HG02970 (cell line): ENCODE measurements at regions not wholly inside any gene's neighbourhood (a gene's known extent, or its start where the extent isn't known, plus 50 kb on each side); places are given as distances from the start of the nearest gene placed in this dataset.
"Not testable (repeated sequence)": the region's sequence is repeated elsewhere in the genome, so short reads cannot be mapped to it uniquely, and the experiment has no call there.

Experiments
- ATAC-seq: cut with Tn5 transposase; IDR thresholded peaks from one replicate; pipeline ENCODE4 v1.9.1; 2021; ENCODE audit warnings: mild to moderate bottlenecking, moderate library complexity, moderate number of reproducible peaks; ENCODE audit not compliant: unreplicated experiment, low FRiP score

GRCh38 chr6:140174524-140174923 is 800.1 kb upstream of the CITED2 start:
- ATAC-seq: no peak

DNA sequence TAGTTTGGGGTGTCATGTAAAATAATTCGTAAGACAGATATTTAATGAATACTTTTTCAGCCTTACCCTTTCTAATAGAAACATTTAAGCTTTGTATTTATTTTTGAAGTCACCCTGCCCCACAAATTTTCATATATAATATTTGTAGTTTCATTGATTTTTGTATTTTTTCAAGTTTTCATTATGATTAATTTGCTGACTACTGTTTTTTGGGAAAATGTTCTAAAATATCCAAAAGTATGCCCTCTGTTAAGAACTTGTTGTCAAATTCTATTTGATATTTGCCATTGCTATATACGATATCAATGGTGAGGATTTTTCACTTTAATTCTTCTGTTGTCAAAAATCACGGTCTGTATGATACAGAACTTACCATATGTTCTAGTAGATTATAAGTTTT is 793.9 kb upstream of the CITED2 start:
- no peak for ATAC-seq

DNA sequence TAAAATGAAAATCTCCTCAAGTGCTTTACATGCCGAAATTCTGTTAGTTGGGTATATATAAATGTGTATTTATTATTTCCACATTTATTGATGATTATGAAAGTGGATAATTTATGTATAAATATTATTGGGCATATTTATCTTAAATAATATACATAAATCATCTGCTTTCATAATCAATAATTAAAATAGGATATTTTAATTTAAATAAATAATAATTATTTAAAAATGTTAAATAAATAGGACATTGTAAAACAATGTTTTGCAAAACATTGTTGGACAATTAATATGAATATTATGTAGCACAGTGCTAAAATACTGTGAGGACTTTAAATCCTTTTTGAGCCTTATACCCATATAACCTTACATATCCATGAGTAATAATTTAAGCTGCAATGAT is 786.5 kb upstream of the CITED2 start:
- no peak for ATAC-seq

GRCh38 chr6:140160494-140160893 is 786.0 kb upstream of the CITED2 start:
- ATAC-seq: no peak

- no peak for ATAC-seq
Measured at GRCh38 chr6:140156131-140156530, 781.7 kb upstream of the CITED2 start.

DNA sequence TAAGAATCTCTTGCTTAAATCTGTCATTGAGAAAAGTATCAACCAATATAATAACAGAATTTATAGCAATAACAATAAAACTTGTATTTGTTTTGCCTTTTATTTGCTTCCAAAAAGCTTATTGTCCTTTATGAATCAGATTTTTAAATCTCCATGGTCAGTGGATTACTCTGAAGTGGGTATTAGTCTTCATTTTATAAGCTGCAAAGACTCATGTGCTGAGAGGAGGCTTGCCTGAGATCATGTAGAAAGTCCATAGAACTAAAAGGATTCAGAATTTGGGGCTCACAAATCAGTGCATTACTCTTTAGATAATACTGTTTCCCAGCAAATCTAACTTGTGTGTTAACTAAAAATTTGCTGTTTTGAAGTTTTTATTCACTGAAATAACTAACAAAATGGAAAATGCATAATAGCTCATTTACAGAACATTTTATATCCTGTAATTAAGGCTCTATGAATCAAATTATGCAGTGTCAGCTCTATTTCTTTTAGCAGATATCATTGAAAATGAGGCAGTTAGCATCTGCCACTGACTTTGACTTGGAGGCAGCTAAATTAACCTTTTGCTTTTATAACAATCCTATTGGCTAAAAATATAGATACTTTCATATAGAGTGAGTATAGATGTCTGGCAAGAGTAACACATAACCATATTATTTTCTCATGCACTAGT is 781.1 kb upstream of the CITED2 start:
- no peak for ATAC-seq

DNA sequence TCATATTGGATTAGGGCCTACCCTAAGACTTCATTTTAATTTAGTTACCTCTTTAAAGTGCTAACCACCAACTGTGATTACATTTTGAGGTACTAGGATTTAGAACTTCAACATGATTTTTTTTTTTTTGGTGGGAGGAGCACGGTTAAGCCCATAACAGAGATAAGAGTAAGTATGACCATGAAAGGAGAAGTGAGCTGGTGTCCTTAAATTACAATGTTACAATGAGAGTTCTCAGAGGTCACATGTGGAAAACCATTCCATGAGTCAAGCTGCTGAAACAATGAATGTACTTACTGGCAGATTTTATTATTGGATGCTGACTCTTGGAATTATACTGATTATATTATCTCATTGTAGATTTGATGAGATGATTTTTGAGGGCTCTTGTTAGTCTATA is 779.3 kb upstream of the CITED2 start:
- no peak for ATAC-seq

- ATAC-seq: not testable (repeated sequence)
Measured at GRCh38 chr6:140147825-140148814, 773.7 kb upstream of the CITED2 start.

GRCh38 chr6:140140891-140141290 is 766.4 kb upstream of the CITED2 start:
- ATAC-seq: no peak

DNA sequence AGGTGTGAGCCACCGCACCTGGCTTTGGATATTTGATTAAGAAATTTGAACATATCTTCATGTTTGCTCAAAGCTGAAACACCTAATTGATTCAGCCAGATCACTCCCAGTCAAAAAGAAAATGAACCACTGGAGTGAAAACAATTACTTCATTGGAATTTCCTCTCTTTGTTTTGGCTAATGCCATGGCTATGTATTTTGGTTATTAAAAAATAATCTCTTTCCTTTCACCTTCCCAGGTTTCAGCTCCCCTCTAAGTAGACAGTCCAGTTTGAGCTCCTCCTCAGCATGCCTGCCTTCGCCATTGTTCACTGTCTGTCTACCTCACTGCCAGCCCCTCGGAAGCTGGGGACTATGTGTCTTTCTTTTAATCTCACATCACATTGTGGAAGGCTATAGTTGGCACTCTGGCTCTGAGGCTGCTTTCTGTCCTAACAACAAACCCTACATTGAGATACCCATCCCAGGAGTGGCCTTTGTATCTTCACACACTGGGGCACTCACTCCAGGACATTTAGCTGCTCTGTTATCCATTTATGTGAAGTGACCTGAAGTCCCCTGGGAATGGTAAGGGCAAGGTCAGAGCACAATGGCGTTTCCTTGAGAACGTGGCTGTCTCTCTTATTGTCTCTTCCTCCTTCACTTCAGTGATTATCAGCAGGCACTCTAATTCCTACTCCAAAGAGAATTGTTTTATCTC is 764.0 kb upstream of the CITED2 start:
- ATAC-seq: no peak

- ATAC-seq: no peak
Measured at GRCh38 chr6:140134224-140134623, 759.8 kb upstream of the CITED2 start.

- no peak for ATAC-seq
Measured at GRCh38 chr6:140130074-140130473, 755.6 kb upstream of the CITED2 start.

- no peak for ATAC-seq
Measured at GRCh38 chr6:140124498-140124897, 750.0 kb upstream of the CITED2 start.

GRCh38 chr6:140108167-140108566 is 733.7 kb upstream of the CITED2 start:
- ATAC-seq: no peak

GRCh38 chr6:140107216-140107615 is 732.8 kb upstream of the CITED2 start:
- no peak for ATAC-seq

- no peak for ATAC-seq
Measured at GRCh38 chr6:140105857-140106256, 731.4 kb upstream of the CITED2 start.

DNA sequence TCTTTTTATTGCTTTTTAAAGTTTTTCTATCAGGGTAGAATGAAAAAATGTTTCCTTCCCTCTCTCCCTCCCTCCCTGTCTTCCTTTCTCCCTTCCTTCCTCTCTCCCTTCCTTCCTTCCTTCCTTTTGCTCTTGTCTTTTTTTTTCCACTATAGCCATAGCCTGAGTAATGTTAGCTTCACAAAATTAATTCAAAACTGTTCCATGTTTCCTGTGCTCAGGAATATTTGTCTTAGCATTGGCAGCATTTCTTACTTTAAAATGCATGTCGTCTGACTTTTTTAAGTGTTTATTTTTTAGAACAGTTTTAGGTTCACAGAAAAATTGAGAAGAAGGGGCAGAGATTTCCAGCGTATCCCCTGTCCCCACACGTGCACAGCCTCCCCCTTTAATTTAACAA is 730.8 kb upstream of the CITED2 start:
- no peak for ATAC-seq

- ATAC-seq: no peak
Measured at GRCh38 chr6:140101818-140102217, 727.4 kb upstream of the CITED2 start.

DNA sequence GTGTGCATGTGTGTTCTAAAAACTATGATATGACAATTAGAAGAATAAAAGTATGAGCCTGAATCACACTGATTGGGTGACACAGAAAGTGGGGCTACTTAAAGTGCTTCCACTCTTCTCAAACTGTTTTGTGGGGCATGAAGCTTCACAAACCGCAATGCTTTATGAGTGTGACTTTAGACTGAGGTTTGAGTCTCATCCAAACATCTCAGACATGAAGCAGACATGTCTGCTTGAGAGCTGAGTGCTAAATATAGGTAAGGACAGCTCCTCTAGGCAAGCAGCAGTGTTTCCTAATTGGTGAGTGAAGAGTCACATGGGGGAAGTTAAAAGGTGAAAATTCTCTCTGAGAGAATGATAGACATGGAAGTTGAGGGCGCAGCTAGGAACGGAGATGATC is 726.9 kb upstream of the CITED2 start:
- ATAC-seq: no peak

DNA sequence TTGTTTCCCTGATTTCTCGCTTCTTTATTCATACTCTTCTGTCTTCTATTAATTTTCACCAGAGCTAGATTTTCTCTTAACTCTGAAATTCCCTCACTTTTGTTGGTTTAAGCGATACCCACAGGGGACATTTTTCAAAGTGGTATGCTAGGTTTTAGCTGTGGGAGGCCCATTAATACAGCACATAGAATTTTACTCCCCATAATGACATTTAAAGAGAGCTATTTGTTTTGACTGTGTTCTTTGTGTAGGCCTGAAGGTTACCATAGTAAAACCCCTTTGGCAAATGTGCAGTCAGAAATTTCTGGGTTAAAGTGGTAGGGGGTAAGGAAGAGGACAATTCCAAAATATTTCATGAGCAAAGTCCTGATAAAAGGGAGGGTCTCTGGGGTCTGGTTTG is 721.1 kb upstream of the CITED2 start:
- no peak for ATAC-seq

- ATAC-seq: no peak
Measured at GRCh38 chr6:140091895-140092294, 717.4 kb upstream of the CITED2 start.
